ENCODE measurements at regions not wholly inside any gene's neighbourhood (a gene's known extent, or its start where the extent isn't known, plus 50 kb on each side); places are given as distances from the start of the nearest gene placed in this dataset.

DNA sequence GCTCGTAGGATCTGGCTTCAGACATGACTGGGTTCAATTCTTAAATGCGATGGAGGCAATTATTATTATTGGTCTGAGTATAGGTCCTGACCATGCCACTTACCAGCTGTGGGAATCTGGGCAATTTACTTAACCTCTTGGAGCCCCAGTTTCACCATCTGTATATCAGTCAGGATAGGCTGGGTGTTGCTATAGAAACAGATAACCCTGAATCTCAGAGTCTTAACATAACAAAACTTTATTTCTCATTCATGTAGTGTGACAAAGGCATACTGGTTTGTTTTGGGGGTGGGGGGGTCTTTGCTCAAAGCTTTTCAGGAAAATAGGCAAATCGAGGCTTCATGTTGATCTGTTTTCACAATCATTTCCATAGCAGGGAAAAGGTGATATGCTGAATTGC, 199.6 kb upstream of the SRRM4 start:
- TF ChIP-seq, protein P1, sequence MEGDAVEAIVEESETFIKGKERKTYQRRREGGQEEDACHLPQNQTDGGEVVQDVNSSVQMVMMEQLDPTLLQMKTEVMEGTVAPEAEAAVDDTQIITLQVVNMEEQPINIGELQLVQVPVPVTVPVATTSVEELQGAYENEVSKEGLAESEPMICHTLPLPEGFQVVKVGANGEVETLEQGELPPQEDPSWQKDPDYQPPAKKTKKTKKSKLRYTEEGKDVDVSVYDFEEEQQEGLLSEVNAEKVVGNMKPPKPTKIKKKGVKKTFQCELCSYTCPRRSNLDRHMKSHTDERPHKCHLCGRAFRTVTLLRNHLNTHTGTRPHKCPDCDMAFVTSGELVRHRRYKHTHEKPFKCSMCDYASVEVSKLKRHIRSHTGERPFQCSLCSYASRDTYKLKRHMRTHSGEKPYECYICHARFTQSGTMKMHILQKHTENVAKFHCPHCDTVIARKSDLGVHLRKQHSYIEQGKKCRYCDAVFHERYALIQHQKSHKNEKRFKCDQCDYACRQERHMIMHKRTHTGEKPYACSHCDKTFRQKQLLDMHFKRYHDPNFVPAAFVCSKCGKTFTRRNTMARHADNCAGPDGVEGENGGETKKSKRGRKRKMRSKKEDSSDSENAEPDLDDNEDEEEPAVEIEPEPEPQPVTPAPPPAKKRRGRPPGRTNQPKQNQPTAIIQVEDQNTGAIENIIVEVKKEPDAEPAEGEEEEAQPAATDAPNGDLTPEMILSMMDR (IDR thresholded peaks at IDR 0.05) = no peak
- no peak for TF ChIP-seq POLR2AphosphoS5 (IDR thresholded peaks at IDR 0.05)
- TF ChIP-seq EP300 (IDR thresholded peaks at IDR 0.05; ENCODE audit: low read depth) = no peak
